ENCODE measurements at regions not wholly inside any gene's neighbourhood (a gene's known extent, or its start where the extent isn't known, plus 50 kb on each side); places are given as distances from the start of the nearest gene placed in this dataset.

GRCh38 chr2:118321432-118322105, 233.3 kb downstream of the INSIG2 start:
- peaks cover 0 to 29% (median 0%) of the 10 kb centered on the region in 9 donors for H3K27me3 ChIP-seq
- intact Hi-C loops (cut with DNase I) = no loop called here
- no peaks in the 10 kb centered on the region for H3K36me3 ChIP-seq
- H3K4me1 ChIP-seq = no peaks in the 10 kb centered on the region
- no peak for ATAC-seq
- H3K27ac ChIP-seq = no peak overlapping the region
- H3K4me3 ChIP-seq = no peak overlapping the region
- no peak for DNase-seq
- H3K9me3 ChIP-seq = no peaks in the 10 kb centered on the region
- WGBS, 4 donors = 30 to 35% (median 32%) methylated on average over 5 of the region's 5 CpGs
- no peak for TF ChIP-seq POLR2A (IDR thresholded peaks at IDR 0.05)
- no peak for TF ChIP-seq CTCF (IDR thresholded peaks at IDR 0.05)

- ATAC-seq (no peak), DNase-seq (no peak)
- H3K4me1 ChIP-seq = no peaks in the 10 kb centered on the region
- H3K27me3 ChIP-seq = peaks cover 0 to 29% (median 0%) of the 10 kb centered on the region in 9 donors
- 62 to 75% (median 70%) methylated on average over 4 of the region's 4 CpGs for WGBS, 4 donors
- TF ChIP-seq POLR2A (IDR thresholded peaks at IDR 0.05) = no peak
- no peak for TF ChIP-seq CTCF (IDR thresholded peaks at IDR 0.05)
- no peak overlapping the region for H3K4me3 ChIP-seq
- H3K36me3 ChIP-seq = no peaks in the 10 kb centered on the region
- intact Hi-C loops (cut with DNase I) = no loop called here
- H3K9me3 ChIP-seq = no peaks in the 10 kb centered on the region
- H3K27ac ChIP-seq = no peak overlapping the region
These were observed 232.4 kb downstream of the INSIG2 start for GRCh38 chr2:118320658-118321057.

GRCh38 chr2:118320196-118320595, 231.9 kb downstream of the INSIG2 start:
- Histone ChIP-seq H3K4me1 (no peaks in the 10 kb centered on the region), H3K9me3 (no peaks in the 10 kb centered on the region), H3K36me3 (no peaks in the 10 kb centered on the region), H3K27me3 (peaks cover 0 to 29% (median 0%) of the 10 kb centered on the region in 9 donors), H3K27ac (no peak overlapping the region), H3K4me3 (no peak overlapping the region)
- TF ChIP-seq POLR2A (IDR thresholded peaks at IDR 0.05) (no peak), CTCF (IDR thresholded peaks at IDR 0.05) (no peak)
- no peak for DNase-seq
- intact Hi-C loops (cut with DNase I) = no loop called here
- 70 to 80% (median 73%) methylated on average over 6 of the region's 6 CpGs for WGBS, 4 donors
- no peak for ATAC-seq

- H3K9me3 ChIP-seq = no peaks in the 10 kb centered on the region
- ATAC-seq (no peak), DNase-seq (no peak)
- peaks cover 0 to 29% (median 0%) of the 10 kb centered on the region in 9 donors for H3K27me3 ChIP-seq
- H3K4me3 ChIP-seq = no peak overlapping the region
- intact Hi-C loops (cut with DNase I) = loop anchor here in 1 of 10 donors (10.0 kb wide), 1 partner anchor 274 kb away; no protein-coding TSS in a partner anchor
- no peak overlapping the region for H3K27ac ChIP-seq
- TF ChIP-seq POLR2A (IDR thresholded peaks at IDR 0.05) (no peak), CTCF (IDR thresholded peaks at IDR 0.05) (no peak)
- 4 to 12% (median 8%) methylated on average over 4 of the region's 4 CpGs for WGBS, 4 donors
- no peaks in the 10 kb centered on the region for H3K36me3 ChIP-seq
- no peaks in the 10 kb centered on the region for H3K4me1 ChIP-seq
These were observed 231.0 kb downstream of the INSIG2 start for GRCh38 chr2:118319271-118319684.
